ENCODE measurements at regions not wholly inside any gene's neighbourhood (a gene's known extent, or its start where the extent isn't known, plus 50 kb on each side); places are given as distances from the start of the nearest gene placed in this dataset.

DNA sequence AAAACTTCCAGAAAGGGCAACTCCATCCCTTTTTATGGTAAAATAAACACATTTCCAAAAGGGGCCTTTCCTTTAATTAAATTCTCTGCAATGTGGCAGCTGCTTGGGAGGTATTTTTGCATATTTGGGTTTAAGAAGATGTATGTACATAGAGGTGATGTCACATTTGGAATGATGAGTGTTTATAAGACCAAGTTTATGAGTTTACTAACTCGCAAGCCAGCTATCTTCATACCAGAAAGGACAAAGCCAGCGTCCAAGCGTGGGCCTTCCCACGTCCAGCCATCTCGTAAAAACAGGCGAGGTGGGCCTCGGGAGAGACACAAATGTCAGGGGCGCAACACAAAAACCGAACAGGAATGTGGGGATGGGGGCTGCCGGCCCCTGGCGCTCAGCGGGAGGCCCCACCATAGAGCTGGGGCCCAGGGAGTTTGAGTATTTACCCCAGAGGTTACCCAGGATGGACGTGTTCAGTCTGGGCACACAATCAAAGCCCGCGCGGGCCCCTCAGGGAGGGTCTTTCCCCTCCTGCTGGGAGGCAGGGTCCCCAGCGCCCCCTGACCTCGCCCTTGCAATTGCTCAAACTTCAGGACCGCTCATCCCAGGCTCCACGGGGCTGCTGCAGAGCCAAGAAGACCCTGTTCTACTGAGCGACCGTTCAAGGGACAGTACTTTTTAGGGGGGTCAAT, 137.3 kb downstream of the TWIST2 start:
- DNase-seq, result no peak

DNA sequence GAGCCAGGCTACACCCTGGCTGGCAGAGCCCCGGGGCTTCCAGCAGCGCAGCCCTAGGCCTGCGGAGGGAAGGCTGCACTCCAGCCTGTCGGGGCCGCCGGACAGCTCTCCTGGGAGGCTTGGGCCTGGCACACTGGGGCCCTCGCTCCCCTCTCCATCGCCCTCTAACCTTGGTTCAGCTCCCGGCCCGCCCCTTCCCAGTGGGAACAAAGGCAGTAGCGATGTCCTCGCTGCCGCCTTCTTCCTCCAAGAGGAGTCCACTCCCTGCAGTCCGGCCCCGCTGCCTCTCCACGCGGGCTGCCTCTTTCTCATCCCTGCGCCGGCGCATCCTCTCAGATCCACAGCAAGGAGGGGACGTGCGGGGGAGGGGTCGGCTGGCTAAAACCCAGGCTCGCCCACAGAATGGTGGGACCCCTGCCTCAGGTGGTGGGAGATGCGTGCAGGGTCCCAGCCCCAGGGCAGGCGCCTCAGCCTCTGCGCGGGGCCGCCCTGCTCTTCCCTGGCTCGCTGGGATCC, 138.1 kb downstream of the TWIST2 start:
- no peak for DNase-seq

GRCh38 chr2:238986491-238987351, 138.8 kb downstream of the TWIST2 start:
- no peak for DNase-seq

DNA sequence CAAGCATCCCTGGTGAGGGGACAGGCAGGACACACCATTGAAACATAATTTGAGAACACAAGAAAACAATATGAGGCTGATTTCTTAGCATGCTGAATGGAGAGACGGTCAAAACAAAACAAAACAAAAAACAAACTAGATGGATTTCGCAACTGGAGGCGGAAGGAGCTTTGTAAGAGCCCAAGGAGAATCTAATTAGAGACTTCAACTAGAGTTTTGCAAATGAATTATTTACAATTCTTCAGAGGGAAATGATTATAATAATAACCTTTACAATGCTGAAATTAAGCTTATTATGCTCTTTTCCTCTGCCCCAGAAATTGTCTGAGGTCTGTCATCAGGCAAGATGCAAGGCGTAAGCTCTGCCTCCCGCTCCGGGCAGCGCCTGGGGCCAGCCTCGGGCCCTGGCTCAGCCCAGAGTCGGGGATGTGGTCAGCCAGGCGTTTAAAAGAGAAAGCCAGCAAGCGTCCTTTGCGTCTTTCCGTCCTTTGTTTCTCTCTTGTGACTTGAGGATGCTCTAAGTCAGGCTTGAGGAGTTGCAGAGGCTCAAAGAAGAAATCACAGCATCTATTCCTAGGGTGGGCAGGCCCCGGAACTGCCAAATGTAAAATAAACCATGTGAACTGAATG, 139.6 kb downstream of the TWIST2 start:
- DNase-seq, result no peak

DNA sequence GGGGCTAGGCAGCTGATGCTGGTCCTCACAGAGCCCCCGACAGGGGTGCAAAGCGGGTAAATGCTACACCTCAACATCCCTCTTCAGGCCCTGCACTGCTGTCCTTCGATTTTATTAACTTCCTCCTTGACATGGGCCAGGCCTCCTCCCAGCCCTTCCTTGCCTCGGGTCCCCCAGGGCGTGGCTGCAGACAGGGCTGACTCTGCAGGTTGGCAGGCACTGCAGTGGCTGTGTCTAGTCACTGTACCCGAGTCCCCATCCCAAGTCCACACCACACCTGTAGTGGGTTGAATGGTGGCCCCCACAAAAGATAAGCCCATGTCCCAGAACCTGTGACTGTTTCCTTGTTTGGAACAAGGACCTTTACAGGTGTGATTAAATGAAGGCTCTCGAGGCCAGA, 140.2 kb downstream of the TWIST2 start:
- no peak for DNase-seq

DNA sequence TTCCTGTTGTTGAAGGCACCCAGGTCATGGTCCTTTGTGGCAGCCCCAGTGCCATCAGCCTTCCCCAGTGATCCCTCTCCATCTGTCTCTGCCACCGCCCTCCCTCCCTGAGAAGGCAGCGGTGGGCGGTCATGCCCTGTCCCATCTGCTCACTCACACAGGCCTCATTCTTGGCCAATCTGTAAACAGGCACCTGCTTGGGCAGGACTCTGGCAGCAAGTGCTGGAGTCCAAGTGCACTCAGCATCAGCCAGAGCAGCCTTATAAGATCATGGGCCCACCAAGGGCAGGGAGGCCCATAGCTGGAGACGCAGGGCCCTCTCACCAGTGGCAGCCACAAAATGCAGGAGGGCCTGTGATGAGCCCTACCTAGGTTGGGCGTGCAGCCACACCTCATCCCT, 140.9 kb downstream of the TWIST2 start:
- DNase-seq, result no peak

DNA sequence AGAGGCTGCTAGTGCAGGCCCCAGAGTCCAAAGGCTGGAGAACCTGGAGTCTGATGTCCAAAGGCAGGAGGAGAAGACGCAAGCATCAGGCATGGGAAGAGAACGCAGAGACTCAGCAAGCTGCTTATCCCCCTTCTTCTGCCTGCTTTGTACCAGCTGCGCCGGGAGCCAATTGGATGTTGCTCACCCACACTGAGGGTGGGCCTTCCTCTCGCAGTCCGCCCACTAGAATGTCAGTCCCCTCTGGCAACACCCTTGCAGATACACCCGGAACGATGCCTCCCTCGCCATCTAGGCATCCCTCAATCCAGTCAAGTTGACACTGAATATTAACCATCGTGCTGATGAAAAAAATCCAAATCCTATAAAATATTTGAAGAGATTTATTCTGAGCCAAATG, 141.6 kb downstream of the TWIST2 start:
- no peak for DNase-seq

DNA sequence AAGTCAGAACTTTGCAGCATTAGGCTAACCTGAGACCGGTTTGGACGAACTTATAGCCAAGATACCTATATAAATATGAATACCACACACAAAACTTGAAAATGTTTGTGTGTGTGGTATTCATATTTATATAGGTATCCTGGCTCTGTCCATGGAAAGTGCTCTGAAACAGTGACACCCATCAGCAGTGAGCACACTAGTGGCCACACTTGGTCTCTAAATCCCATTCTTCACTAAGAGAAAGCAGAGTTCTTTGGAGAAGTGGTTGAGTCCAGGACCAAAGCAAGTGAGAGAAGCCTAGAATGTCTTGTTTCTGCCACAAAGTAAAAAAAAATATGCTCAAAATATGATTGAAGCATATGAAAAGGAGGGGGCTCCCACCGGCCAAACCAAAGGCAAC, 146.5 kb downstream of the TWIST2 start:
- DNase-seq, result no peak

- DNase-seq, result no peak
These were observed 147.0 kb downstream of the TWIST2 start for GRCh38 chr2:238994876-238995275.

- no peak for DNase-seq
These were observed 147.7 kb downstream of the TWIST2 start for GRCh38 chr2:238995634-238996033.

- DNase-seq, result no peak
These were observed 148.6 kb downstream of the TWIST2 start for GRCh38 chr2:238996331-238997136.

DNA sequence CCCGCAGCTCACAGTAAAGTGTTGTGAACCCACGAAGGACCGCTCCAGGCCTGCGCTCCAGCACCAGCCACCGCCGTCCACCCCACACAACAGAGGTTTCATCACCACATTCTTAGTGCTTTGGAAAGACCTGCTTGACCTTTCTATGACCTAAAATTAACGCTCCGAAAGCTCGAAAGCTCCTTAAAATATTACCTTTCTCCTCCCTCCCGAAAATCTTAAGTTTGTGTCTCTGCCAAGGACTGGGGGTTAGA, 149.2 kb downstream of the TWIST2 start:
- no peak for DNase-seq

GRCh38 chr2:238997684-238998083, 149.8 kb downstream of the TWIST2 start:
- DNase-seq, result no peak
